Eye (tissue), 1 donor: ENCODE measurements at regions not wholly inside any gene's neighbourhood (a gene's known extent, or its start where the extent isn't known, plus 50 kb on each side); places are given as distances from the start of the nearest gene placed in this dataset.

Source experiments
- DNase-seq: peaks from one replicate; pipeline ENCODE4 v3.0.0-alpha.2; 2015

DNA sequence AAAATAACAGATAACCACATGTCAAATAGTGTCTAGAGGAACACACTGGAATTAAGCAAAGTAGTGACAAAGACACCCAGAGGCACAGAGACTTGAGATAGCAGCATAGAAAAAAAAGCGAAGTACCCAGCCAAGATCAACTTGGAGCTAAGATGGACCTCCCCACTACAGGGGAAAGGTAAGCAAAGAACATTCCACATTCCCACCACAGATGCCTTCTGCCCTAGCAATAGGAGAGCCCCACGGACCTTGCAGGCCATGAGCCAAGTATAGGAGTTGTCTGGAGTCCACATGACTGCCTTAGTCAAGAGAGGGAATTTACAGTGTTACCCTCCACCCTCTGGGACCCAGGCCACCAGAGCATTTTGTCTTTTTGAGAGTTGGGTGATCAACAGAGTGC is 110.7 kb upstream of the SPRY2 start:
- DNase-seq = no peak

GRCh38 chr13:80450386-80450785 is 109.5 kb upstream of the SPRY2 start:
- DNase-seq = no peak

DNA sequence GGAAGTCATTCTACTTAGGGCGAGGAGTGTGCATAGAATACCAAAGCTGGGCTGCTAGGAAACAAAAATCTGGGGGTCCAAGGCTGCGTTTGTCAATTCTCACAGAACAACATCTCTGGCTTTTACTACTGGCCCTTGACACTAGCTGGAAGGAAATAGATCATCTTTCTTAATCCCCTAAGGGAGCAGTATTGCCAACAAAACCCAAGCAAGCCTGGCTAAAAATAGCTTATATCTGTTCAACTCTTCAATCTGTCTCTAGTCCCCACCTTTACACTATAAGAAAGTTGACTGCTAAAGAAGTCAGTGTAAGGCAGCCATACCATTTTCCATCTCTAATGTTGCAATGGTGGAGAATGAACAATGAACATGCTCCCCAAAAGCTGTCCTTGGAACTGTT is 107.8 kb upstream of the SPRY2 start:
- no peak for DNase-seq

DNA sequence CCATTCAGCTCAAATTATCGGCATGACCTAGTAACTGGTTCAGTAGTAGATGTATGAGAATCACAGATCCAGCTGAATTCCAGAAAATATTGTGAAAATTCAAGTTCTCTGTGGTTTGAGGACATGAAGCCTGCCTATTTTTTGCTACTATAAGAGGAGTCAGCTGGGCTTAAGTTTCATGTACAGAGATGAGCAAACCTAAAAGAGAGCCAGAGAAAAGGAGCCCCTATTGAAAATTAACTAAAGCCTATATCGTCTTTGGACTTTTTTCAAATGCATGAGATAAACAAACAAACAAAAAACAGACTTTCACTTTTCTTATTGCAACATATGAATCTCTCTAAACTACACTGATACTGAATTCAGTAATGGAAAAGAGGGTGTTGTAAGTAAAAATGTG is 106.8 kb upstream of the SPRY2 start:
- no peak for DNase-seq

DNA sequence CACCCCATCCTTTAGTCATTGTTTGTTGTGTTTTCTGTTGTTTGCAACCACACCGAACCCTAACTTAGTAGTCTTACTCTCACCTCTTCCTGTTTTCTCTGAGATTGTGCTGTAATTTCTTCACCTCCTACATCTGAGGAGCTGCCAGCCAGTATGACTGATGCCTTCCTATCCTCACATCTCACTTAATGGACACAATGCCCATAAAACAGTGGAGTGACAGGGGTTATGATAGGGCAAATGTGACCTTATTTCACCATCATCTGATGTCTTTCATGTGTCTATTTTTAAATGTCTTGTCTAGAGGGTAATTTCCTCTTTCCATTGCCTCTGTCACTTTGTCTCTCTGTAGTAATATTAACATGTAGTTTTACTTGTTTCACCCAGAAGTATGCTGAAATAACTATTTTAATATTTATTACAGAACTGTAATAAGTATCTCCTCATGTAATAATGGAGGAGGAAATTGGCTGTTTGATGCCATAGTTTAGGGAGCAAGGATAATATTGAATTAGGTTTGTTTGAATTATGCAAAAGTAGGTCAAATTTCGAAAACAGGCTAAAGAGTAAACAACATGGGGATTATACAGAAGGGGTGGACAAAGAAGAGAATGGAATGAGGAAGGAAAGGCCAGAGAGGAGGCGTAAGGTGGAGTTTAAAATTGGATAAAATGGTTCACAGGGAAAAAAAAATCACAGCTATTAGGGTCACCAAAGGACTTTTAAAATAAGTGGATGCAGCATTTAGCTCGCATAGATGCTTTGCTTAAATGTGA is 103.5 kb upstream of the SPRY2 start:
- no peak for DNase-seq

DNA sequence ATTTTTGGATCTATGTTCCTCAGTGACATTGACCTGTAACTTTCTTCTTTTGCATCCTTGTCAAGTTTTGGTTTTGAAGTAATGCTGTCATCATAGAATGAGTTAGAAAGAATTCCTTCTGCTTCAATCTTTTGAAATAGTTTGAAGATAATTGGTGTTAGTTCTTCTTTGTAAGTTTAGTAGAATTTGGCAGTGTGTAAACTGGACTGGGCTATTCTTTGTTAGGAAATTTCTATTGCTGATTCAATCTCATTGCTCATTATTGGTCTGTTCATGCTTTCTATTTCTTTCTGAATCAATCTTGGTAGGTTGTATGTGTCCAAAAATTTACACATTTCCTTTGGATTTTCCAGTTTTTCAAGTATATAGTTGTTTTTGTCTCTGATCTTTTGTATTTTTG is 101.7 kb upstream of the SPRY2 start:
- no peak for DNase-seq

DNA sequence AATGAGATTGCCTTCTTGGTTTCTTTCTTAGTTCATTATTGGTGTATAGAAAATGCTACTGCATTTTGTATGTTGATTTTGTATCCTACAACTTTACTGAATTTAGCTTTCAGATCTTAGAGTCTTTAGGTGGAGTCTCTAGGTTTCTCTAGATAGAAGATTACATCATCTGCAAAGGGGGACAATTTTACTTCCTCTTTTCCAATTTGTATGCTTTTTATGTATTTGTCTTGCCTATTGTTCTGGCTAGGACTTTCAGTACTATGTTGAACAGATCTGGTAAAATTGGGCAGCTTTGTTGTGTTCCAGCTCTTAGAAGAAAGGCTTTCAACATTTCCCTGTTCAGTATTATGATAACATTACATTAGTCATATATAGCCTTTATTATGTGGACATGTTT is 101.0 kb upstream of the SPRY2 start:
- DNase-seq = no peak

- no peak for DNase-seq
These were observed 97.6 kb upstream of the SPRY2 start for GRCh38 chr13:80438521-80438920.

DNA sequence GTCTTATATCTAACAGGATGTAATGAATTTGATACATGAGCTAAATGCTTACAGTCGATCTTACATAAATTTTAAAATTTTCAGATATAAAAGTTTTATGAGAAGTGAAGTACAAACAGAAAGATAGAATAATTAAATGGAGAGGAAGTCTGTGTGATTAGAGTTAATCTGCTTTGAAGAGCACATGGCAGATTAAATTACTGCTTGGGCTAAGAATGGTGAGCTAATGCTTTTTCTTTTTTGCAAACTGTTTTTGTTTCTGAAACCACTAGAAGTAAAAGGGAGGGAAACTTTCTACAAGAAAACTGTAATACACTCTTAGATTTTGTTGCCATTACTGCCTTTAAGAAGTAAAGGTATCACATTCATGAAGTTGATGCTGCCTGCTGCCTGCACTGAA is 96.3 kb upstream of the SPRY2 start:
- DNase-seq = peak; percentile 27

DNA sequence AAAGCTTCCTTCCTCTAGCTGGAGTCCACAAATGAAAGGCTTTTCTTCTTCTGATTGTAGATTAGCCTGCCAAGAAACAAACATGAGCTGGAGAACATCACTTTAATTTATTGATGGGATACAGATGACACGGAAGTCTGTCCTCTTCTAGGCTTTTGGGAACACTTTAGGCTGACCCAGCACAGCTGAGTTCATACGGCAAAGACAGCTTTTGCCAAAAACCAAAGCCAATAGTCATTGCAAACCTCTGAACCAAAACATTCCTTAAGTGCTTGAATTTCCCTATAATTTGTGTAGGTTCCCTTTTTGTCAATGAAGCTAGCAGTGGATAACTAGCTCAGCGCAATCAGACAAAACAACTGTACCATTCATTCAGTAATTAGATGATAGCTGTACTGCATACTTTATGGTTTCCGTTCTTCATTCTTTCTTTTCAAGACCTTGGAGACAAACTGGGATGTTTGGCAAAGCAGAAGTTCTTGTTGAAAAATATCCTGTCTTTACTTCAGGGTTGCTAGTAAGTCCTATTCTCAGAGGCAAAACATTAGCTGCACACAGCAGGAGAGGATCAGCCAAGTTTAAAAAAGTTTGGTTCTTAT is 95.7 kb upstream of the SPRY2 start:
- DNase-seq = peak; percentile 72

- DNase-seq = no peak
These were observed 89.6 kb upstream of the SPRY2 start for GRCh38 chr13:80430561-80430960.

GRCh38 chr13:80428349-80429096 is 87.6 kb upstream of the SPRY2 start:
- no peak for DNase-seq

GRCh38 chr13:80419416-80419815 is 78.5 kb upstream of the SPRY2 start:
- no peak for DNase-seq

GRCh38 chr13:80413611-80414010 is 72.7 kb upstream of the SPRY2 start:
- DNase-seq = no peak

- DNase-seq = no peak
These were observed 67.3 kb upstream of the SPRY2 start for GRCh38 chr13:80408270-80408669.

- DNase-seq = no peak
These were observed 60.0 kb upstream of the SPRY2 start for GRCh38 chr13:80400865-80401426.

- DNase-seq = no peak
These were observed 59.4 kb upstream of the SPRY2 start for GRCh38 chr13:80400164-80400864.

GRCh38 chr13:80399340-80400163 is 58.6 kb upstream of the SPRY2 start:
- no peak for DNase-seq
